Calu3 (cell line): ENCODE measurements at regions not wholly inside any gene's neighbourhood (a gene's known extent, or its start where the extent isn't known, plus 50 kb on each side); places are given as distances from the start of the nearest gene placed in this dataset.

Experiments
- BruUV-seq: library from RNA; stranded (reverse); fragments of 400-500 nt; replicated peaks from 2 replicates; lab custom pipeline; 2021; lab: Mats Ljungman, UMichigan
- CTCF ChIA-PET: fragments of 300-600 bp; sonication (Branson Sonifier 250); formaldehyde crosslinking; loops from one replicate; lab custom pipeline; 2022; ENCODE audit warnings: antibody characterized with exemption; lab: Charles Lee
- DNase-seq: peaks from one replicate; pipeline ENCODE4 v3.0.0; 2022
- H3K27ac Mint-ChIP-seq: one replicate; pipeline ENCODE4 v1.8.0; 2022; ENCODE audit warnings: mixed read lengths; ENCODE audit not compliant: unreplicated experiment
- H3K27me3 Mint-ChIP-seq: one replicate; pipeline ENCODE4 v1.8.0; 2022; ENCODE audit warnings: mixed read lengths; ENCODE audit not compliant: unreplicated experiment
- H3K36me3 Mint-ChIP-seq: one replicate; pipeline ENCODE4 v1.8.0; 2022; ENCODE audit warnings: mild to moderate bottlenecking, moderate library complexity, mixed read lengths; ENCODE audit not compliant: insufficient read depth, unreplicated experiment
- H3K4me1 Mint-ChIP-seq: one replicate; pipeline ENCODE4 v1.8.0; 2022; ENCODE audit warnings: mild to moderate bottlenecking, low read depth, mixed read lengths; ENCODE audit not compliant: unreplicated experiment
- H3K4me3 Mint-ChIP-seq: one replicate; pipeline ENCODE4 v1.8.0; 2022; ENCODE audit warnings: mild to moderate bottlenecking, low read depth, moderate library complexity, mixed read lengths; ENCODE audit not compliant: unreplicated experiment
- H3K9me3 Mint-ChIP-seq: one replicate; pipeline ENCODE4 v1.8.0; 2022; ENCODE audit warnings: low read depth, mixed read lengths; ENCODE audit not compliant: unreplicated experiment
- intact Hi-C: fragments of 100-400 bp; cut with micrococcal nuclease; formaldehyde crosslinking; loops from one replicate; pipeline ENCODE4 v1.10.0; 2022; ENCODE audit not compliant: unreplicated experiment
- TF ChIP-seq, protein P1 (sequence below): fragments of 200-600 bp; IDR thresholded peaks from one replicate; pipeline ENCODE4 v1.8.0; 2022; ENCODE audit warnings: antibody characterized with exemption; ENCODE audit not compliant: unreplicated experiment

DNA sequence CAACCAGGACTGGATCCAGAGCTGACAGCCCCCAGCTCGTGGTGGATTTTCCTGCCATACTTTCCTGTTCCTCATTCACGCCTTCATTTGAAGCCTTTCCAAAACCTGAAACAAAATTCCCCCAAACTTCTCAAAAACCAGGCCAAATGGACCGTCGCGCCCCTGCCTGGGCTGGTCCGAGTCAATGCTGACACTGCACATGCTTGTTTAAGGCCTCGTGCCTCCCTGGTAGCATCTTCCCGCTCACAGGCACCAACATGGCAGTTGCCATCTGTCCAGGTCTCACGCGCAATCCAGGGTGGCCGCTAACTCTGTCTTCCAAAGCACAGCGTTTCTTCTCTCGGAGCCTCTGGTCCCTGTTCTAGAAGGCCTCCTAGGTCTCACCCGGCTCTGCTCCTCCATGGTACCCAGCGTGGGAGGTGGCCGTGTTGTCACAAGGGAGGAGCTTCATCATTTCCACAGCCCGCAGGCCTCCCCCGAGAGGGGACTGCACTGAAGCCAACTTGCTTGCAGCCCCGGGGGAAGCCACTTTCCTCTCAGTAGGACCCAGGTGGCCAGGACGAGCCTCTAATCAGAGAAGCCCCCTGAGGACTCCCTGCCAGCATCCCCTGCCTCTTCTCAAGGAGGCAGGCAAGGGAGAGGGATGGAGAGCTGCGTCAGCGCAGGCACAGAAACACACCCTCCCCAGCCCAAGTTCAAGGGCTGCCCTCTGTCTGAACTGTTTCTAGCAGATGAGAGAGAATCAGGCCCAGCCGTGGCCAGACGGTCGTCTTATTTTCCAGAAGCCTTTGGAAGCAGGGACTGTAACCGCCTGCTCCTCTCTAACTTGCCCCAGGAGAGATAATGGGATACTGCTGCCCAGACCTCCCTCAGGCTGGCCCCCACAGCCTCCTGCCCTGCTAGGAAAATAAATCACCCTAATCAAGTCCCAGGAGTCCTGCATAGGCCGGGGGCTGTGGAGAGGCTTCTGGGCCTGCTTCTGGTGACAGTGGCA lies 152.8 kb upstream of the TLE3 start:
- intact Hi-C loops: loop anchor here (5.0 kb wide), 1 partner anchor 773 kb away; no protein-coding TSS in a partner anchor
- Mint-ChIP-seq H3K4me3 (no peak overlapping the region), H3K27me3 (peaks cover 26% of the 10 kb centered on the region)

DNA sequence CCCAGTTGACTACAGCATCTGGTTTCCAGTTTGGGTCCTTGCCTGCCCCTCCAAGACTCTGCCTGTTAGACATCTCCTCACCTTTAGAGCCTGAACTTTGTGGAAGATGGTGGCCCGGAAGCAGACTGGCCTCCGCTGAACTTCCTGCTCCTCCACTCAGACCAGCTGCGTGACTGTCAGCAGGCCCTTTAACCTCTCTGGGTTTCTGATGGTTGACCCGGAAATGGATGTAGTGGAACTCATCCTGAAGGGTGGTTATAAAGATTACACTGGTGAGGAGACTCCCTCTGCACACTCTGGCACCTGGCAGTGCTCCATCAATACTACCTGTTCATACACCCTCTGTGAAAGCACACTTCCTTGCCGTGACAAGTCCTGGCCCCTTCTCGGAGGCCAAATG lies 151.9 kb upstream of the TLE3 start:
- H3K27ac Mint-ChIP-seq: no peak overlapping the region

More for the DNA sequence above, 152.8 kb upstream of the TLE3 start:
- no peaks in the 10 kb centered on the region for H3K9me3 Mint-ChIP-seq
- H3K27ac Mint-ChIP-seq: no peak overlapping the region
- peaks cover 20% of the 10 kb centered on the region for H3K4me1 Mint-ChIP-seq
- no TSS peak for BruUV-seq
- TF ChIP-seq, protein P1, sequence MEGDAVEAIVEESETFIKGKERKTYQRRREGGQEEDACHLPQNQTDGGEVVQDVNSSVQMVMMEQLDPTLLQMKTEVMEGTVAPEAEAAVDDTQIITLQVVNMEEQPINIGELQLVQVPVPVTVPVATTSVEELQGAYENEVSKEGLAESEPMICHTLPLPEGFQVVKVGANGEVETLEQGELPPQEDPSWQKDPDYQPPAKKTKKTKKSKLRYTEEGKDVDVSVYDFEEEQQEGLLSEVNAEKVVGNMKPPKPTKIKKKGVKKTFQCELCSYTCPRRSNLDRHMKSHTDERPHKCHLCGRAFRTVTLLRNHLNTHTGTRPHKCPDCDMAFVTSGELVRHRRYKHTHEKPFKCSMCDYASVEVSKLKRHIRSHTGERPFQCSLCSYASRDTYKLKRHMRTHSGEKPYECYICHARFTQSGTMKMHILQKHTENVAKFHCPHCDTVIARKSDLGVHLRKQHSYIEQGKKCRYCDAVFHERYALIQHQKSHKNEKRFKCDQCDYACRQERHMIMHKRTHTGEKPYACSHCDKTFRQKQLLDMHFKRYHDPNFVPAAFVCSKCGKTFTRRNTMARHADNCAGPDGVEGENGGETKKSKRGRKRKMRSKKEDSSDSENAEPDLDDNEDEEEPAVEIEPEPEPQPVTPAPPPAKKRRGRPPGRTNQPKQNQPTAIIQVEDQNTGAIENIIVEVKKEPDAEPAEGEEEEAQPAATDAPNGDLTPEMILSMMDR: no peak
- no peak for DNase-seq
- CTCF ChIA-PET: no interaction called here
- H3K36me3 Mint-ChIP-seq: no peaks in the 10 kb centered on the region

DNA sequence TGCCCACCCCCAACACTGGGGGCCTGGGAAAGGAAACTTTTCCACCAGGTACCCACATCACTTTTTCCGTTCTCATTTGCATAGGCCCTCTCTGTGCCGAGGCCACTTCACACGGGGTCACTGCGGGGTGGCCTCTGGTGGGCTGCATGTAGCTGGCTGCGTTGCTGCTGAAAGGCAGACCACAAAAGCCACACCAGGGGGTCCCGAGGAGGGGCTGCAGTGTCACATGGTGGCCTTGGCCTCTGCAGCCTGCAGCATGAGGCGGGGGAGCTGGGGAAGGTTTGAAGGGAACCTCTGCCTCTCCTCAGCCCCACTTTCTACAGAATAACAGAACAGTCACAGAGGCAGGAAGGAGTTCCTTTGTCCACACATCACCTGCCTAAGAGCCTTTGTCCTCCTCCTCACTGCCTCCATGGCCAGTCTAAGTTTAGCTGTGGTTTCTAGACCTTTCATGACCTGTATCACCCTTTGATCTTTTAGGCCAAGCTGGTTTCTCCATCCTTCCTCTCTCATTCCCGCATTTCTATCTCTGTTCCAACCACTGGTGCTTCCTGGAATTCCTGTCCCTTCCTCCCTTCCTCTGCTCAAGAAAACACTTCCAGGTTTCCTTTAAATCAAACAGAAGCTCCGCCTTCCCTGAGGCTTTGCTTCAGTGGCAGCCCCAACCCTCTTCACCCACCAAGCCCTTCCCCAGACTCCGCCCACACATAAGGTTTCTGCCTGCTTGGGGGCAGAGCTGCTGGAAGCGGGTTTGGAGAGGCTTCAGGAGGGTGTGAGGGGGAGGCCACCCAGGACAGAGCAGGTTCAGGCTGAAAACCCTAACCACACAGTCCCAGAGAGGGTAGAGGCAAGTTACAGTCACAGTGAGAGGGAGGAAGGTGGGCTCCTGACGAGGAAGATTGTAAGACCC lies 150.7 kb upstream of the TLE3 start:
- intact Hi-C loops: no loop called here
- no peaks in the 10 kb centered on the region for H3K9me3 Mint-ChIP-seq
- DNase-seq: no peak
- H3K4me1 Mint-ChIP-seq: peaks cover 25% of the 10 kb centered on the region
- no peak overlapping the region for H3K4me3 Mint-ChIP-seq
- no TSS peak for BruUV-seq
- peaks cover 7% of the 10 kb centered on the region for H3K27me3 Mint-ChIP-seq
- CTCF ChIA-PET: no interaction called here
- TF ChIP-seq, protein P1: no peak
- H3K27ac Mint-ChIP-seq: no peak overlapping the region
- H3K36me3 Mint-ChIP-seq: no peaks in the 10 kb centered on the region

More for the DNA sequence above, 151.9 kb upstream of the TLE3 start:
- no peak for DNase-seq
- peaks cover 18% of the 10 kb centered on the region for H3K27me3 Mint-ChIP-seq
- intact Hi-C loops: loop anchor here (5.0 kb wide), 1 partner anchor 772 kb away; no protein-coding TSS in a partner anchor
- CTCF ChIA-PET: interaction anchor here (1.0 kb wide), 1 partner anchor 15 kb away, joined by 4 read pairs; no protein-coding TSS in a partner anchor
- TF ChIP-seq, protein P1: no peak
- H3K36me3 Mint-ChIP-seq: no peaks in the 10 kb centered on the region
- H3K4me3 Mint-ChIP-seq: no peak overlapping the region
- BruUV-seq: no TSS peak
- no peaks in the 10 kb centered on the region for H3K9me3 Mint-ChIP-seq
- peaks cover 25% of the 10 kb centered on the region for H3K4me1 Mint-ChIP-seq

DNA sequence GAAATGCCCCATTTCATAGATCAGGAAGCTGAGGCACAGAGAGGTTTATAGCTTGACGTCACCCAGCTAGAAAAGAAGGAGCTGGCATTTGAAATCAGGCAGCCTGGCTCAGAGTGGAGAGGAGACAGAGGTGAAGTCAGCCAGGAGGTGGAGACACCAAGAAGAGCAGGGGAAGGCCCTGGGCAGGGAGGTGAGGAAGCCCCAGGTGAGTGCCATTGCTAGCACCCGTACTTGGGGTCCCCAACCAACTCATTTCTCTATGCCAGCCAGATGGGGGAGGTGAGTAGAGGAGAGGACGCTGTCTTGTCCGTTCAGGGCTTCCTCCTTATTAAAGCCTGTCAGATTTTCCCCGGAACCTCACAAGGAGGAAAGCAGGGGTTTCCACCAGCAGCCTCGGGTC lies 149.6 kb upstream of the TLE3 start:
- intact Hi-C loops: no loop called here
- Mint-ChIP-seq H3K27me3 (no peaks in the 10 kb centered on the region), H3K9me3 (no peaks in the 10 kb centered on the region), H3K36me3 (no peaks in the 10 kb centered on the region), H3K27ac (no peak overlapping the region), H3K4me3 (no peak overlapping the region), H3K4me1 (peaks cover 25% of the 10 kb centered on the region)
- no peak for DNase-seq
- CTCF ChIA-PET: no interaction called here
- TF ChIP-seq, protein P1: no peak
- BruUV-seq: no TSS peak
